Body of pancreas (tissue), 4 donors: ENCODE measurements at regions not wholly inside any gene's neighbourhood (a gene's known extent, or its start where the extent isn't known, plus 50 kb on each side); places are given as distances from the start of the nearest gene placed in this dataset.

Experiments used
- POLR2A ChIP-seq, 3 donors: fragments of 450-650 bp; IDR thresholded peaks; one replicate each; pipeline ENCODE4 v1.6.1; 2016; ENCODE audit warnings: antibody characterized with exemption in 3 of 3, mild to moderate bottlenecking in 2 of 3
- TF ChIP-seq, protein P1 (sequence below), 7 experiments: fragments of 450-650 bp in 4 of 7; fragments of 200-600 bp in 3 of 7; sonication (generic) in 3 of 7; IDR thresholded peaks; one replicate each; pipeline ENCODE4 v1.5.1; 2016 to 2019; ENCODE audit warnings: antibody characterized with exemption in 7 of 7

DNA sequence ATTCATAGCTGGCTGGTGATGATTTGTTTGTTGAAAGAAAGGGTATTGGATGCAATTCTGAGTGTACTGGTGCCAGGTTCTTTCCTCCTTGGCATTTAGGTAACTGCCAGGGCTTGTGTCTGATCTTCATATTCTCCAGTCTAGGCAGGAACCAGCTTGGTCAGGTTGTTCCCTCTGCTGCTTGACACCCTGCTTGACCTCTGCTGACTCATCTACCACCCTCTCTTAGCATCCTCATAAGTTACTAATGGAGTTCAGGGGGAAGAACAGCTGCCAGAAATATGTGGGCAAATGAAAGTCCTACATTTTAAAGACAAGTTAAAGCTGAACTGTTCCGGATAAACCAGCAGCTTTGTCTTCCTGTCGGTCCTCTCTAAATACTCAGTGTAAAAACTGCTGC is 116.1 kb upstream of the TNC start:
- TF ChIP-seq, protein P1, sequence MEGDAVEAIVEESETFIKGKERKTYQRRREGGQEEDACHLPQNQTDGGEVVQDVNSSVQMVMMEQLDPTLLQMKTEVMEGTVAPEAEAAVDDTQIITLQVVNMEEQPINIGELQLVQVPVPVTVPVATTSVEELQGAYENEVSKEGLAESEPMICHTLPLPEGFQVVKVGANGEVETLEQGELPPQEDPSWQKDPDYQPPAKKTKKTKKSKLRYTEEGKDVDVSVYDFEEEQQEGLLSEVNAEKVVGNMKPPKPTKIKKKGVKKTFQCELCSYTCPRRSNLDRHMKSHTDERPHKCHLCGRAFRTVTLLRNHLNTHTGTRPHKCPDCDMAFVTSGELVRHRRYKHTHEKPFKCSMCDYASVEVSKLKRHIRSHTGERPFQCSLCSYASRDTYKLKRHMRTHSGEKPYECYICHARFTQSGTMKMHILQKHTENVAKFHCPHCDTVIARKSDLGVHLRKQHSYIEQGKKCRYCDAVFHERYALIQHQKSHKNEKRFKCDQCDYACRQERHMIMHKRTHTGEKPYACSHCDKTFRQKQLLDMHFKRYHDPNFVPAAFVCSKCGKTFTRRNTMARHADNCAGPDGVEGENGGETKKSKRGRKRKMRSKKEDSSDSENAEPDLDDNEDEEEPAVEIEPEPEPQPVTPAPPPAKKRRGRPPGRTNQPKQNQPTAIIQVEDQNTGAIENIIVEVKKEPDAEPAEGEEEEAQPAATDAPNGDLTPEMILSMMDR (IDR thresholded peaks at IDR 0.05), result no peak
- TF ChIP-seq POLR2A (IDR thresholded peaks at IDR 0.05), result no peak
